ENCODE measurements at regions not wholly inside any gene's neighbourhood (a gene's known extent, or its start where the extent isn't known, plus 50 kb on each side); places are given as distances from the start of the nearest gene placed in this dataset.

DNA sequence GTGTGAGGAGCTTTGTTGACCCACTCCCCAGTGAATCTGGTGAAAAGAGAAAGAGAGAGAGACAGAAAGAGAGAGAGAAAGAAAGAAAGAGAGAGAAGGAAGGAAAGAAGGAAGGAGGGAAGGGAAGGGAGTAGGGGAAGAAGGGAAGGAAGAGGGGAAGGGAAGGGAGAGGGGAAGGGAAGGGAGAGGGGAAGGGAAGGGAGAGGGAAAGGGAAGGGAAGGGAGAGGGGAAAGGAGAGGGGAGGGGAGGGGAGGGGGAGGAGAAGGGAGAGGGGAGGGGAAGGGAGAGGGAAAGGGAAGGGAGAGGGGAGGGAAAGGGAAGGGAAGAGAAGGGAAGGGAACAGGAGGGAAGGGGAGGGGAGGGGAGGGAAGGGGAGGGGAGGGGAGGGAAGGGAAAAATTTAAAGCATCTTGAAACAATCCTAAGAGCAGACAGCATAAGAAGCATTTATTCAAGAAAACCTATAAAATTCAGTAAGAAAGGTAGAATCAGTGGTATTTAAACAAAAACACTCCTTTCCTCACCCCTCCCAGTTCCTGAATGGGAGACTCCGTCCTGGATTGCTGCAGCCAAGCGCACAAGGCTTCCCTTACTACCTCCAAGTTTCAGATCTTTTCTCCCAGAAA, 846.2 kb upstream of the POM121L12 start:
- H3K4me3 Mint-ChIP-seq = no peak overlapping the region
- ChIA-PET POLR2A (no interaction called here), CTCF (no interaction called here)
- H3K4me1 Mint-ChIP-seq = no peaks in the 10 kb centered on the region
- intact Hi-C loops (cut with micrococcal nuclease) = loop anchor here (10.0 kb wide), 1 partner anchor 64 kb away; no protein-coding TSS in a partner anchor
- TF ChIP-seq, protein P1, sequence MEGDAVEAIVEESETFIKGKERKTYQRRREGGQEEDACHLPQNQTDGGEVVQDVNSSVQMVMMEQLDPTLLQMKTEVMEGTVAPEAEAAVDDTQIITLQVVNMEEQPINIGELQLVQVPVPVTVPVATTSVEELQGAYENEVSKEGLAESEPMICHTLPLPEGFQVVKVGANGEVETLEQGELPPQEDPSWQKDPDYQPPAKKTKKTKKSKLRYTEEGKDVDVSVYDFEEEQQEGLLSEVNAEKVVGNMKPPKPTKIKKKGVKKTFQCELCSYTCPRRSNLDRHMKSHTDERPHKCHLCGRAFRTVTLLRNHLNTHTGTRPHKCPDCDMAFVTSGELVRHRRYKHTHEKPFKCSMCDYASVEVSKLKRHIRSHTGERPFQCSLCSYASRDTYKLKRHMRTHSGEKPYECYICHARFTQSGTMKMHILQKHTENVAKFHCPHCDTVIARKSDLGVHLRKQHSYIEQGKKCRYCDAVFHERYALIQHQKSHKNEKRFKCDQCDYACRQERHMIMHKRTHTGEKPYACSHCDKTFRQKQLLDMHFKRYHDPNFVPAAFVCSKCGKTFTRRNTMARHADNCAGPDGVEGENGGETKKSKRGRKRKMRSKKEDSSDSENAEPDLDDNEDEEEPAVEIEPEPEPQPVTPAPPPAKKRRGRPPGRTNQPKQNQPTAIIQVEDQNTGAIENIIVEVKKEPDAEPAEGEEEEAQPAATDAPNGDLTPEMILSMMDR (IDR thresholded peaks at IDR 0.05) = no peak
- no peaks in the 10 kb centered on the region for H3K27me3 Mint-ChIP-seq
- H3K9me3 Mint-ChIP-seq = peaks cover 6% of the 10 kb centered on the region
- no peaks in the 10 kb centered on the region for H3K36me3 Mint-ChIP-seq (ENCODE audit: low read depth)
- ATAC-seq (ENCODE audit: low read depth) (no peak), DNase-seq (no peak)
- H3K27ac Mint-ChIP-seq = no peak overlapping the region

DNA sequence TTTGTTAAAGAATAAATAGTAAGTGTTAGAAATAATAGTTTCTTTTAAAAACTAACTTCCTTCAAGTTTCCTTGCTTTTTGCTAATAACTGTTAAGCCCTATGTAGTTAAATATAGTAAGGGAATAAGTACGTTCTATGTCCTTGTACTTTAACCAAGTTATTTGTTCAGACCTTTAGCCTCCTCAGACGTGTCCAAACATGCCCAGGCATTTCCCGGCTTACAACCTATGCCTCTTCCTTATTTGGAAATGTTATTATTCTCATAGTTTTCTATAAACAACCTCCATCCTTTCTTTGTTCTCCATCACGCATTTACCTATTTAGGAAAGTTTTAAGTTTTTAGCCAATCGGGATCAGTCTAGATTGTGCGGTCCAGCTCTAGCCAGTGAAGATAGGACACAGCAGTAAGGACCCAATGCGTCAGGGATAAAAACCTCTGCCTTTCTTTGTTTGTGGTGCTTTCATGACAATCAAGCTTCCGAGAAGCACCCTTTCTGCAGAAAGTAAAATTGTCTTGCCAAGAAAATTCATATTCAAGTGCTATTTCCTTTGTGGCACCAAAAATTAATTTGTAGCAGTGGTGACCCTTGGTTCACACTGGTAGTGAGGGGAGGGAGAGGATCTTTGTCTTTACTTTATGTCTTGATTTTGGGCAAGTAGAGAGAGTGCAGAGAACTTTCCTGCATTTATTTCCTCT, 851.3 kb upstream of the POM121L12 start:
- intact Hi-C loops (cut with micrococcal nuclease) = loop anchor here (10.0 kb wide), 1 partner anchor 59 kb away; no protein-coding TSS in a partner anchor
- POLR2A ChIA-PET = no interaction called here
- H3K36me3 Mint-ChIP-seq (ENCODE audit: low read depth) = no peaks in the 10 kb centered on the region

DNA sequence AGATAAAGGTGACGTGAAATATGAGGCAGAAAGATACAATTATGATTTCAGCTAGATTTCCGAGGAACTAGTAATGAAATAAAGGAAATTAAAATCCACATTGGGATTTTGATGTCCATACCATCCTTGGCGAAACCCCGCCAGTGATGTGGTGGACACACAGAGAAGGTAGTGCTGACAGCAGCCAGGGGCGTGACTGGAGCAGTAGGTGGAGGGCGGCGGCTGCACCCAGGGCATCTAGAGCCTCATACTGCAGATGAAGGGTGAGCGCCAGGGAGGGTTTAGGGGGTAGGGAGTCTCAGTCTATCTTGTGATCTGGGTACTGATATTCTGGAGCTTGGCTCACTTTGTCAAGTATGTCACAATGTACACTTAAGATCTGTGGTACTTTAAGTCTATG, 855.5 kb upstream of the POM121L12 start:
- no peaks in the 10 kb centered on the region for H3K36me3 Mint-ChIP-seq (ENCODE audit: low read depth)
- ChIA-PET POLR2A (no interaction called here), CTCF (no interaction called here)
- intact Hi-C loops (cut with micrococcal nuclease) = loop anchor here (10.0 kb wide), 1 partner anchor 55 kb away; no protein-coding TSS in a partner anchor
- H3K4me1 Mint-ChIP-seq = no peaks in the 10 kb centered on the region
- peaks cover 7% of the 10 kb centered on the region for H3K9me3 Mint-ChIP-seq
- no peak for ATAC-seq (ENCODE audit: low read depth)
- DNase-seq = no peak
- no peak overlapping the region for H3K27ac Mint-ChIP-seq
- no peak overlapping the region for H3K4me3 Mint-ChIP-seq
- H3K27me3 Mint-ChIP-seq = no peaks in the 10 kb centered on the region
- TF ChIP-seq, protein P1 (IDR thresholded peaks at IDR 0.05) = no peak

More for the DNA sequence above, 851.3 kb upstream of the POM121L12 start:
- no peak overlapping the region for H3K27ac Mint-ChIP-seq
- peaks cover 7% of the 10 kb centered on the region for H3K9me3 Mint-ChIP-seq
- no peak for ATAC-seq (ENCODE audit: low read depth)
- no peaks in the 10 kb centered on the region for H3K4me1 Mint-ChIP-seq
- CTCF ChIA-PET = no interaction called here
- DNase-seq = no peak
- no peaks in the 10 kb centered on the region for H3K27me3 Mint-ChIP-seq
- no peak overlapping the region for H3K4me3 Mint-ChIP-seq
- TF ChIP-seq, protein P1 (IDR thresholded peaks at IDR 0.05) = no peak

- no peaks in the 10 kb centered on the region for H3K4me1 Mint-ChIP-seq
- no peak overlapping the region for H3K27ac Mint-ChIP-seq
- ATAC-seq (ENCODE audit: low read depth) = no peak
- TF ChIP-seq, protein P1 (IDR thresholded peaks at IDR 0.05) = no peak
- intact Hi-C loops (cut with micrococcal nuclease) = no loop called here
- no peaks in the 10 kb centered on the region for H3K27me3 Mint-ChIP-seq
- no peaks in the 10 kb centered on the region for H3K36me3 Mint-ChIP-seq (ENCODE audit: low read depth)
- DNase-seq = no peak
- ChIA-PET CTCF (no interaction called here), POLR2A (no interaction called here)
- H3K4me3 Mint-ChIP-seq = no peak overlapping the region
- peaks cover 4% of the 10 kb centered on the region for H3K9me3 Mint-ChIP-seq
Observed at GRCh38 chr7:52168085-52168484, 851.5 kb upstream of the COBL start.

GRCh38 chr7:52163311-52163710, 846.7 kb upstream of the COBL start:
- POLR2A ChIA-PET = no interaction called here
- H3K4me1 Mint-ChIP-seq = no peaks in the 10 kb centered on the region

More at GRCh38 chr7:52163311-52163710, 846.7 kb upstream of the COBL start:
- ATAC-seq (ENCODE audit: low read depth) = no peak
- CTCF ChIA-PET = no interaction called here
- intact Hi-C loops (cut with micrococcal nuclease) = no loop called here
- H3K9me3 Mint-ChIP-seq = peaks cover 12% of the 10 kb centered on the region
- H3K36me3 Mint-ChIP-seq (ENCODE audit: low read depth) = no peaks in the 10 kb centered on the region
- no peak overlapping the region for H3K27ac Mint-ChIP-seq
- no peak overlapping the region for H3K4me3 Mint-ChIP-seq
- TF ChIP-seq, protein P1 (IDR thresholded peaks at IDR 0.05) = no peak
- no peak for DNase-seq
- no peaks in the 10 kb centered on the region for H3K27me3 Mint-ChIP-seq

Data from activated B cell treated with CpG ODN at 0.5 μM for 24 hours (primary cell).